GM23248 (cell line): ENCODE measurements at regions not wholly inside any gene's neighbourhood (a gene's known extent, or its start where the extent isn't known, plus 50 kb on each side); places are given as distances from the start of the nearest gene placed in this dataset.
"Not testable (repeated sequence)": the region's sequence is repeated elsewhere in the genome, so short reads cannot be mapped to it uniquely, and the experiment has no call there.

Experiments
- EZH2 ChIP-seq: fragments of 200-600 bp; sonication (generic); IDR thresholded peaks from 2 replicates; pipeline ENCODE4 v1.6.1; 2018; ENCODE audit warnings: antibody characterized with exemption, mild to moderate bottlenecking; ENCODE audit not compliant: insufficient read depth, poor library complexity, severe bottlenecking
- EZH2phosphoT487 ChIP-seq: fragments of 200-600 bp; sonication (generic); IDR thresholded peaks from 2 replicates; pipeline ENCODE4 v1.6.1; 2018; ENCODE audit warnings: antibody characterized with exemption, moderate library complexity, mild to moderate bottlenecking, low read depth; ENCODE audit not compliant: insufficient read depth

DNA sequence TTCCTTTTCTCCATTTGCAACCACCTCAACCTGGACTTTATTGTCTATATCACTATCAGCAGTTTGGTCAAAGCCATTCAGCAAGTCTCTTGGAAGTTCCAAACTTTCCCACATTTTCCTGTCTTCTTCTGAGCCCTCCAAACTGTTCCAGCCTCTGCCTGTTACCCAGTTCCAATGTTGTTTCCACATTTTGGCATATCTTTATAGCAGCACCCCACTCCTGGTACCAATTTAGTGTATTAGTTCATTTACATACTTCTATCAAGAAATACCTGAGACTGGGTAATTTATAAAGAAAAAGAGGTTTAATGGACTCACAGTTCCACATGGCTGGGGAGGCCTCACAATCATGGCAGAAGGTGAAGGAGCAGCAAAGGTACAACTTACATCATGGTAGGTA lies 90.4 kb upstream of the NETO1 start:
- not testable (repeated sequence) for TF ChIP-seq EZH2, EZH2phosphoT487
